GM12874 (cell line): ENCODE measurements at regions not wholly inside any gene's neighbourhood (a gene's known extent, or its start where the extent isn't known, plus 50 kb on each side); places are given as distances from the start of the nearest gene placed in this dataset.

Experiments used
- CTCF ChIP-seq: IDR thresholded peaks from 2 replicates; pipeline ENCODE4 v1.5.1; 2011; ENCODE audit warnings: low read depth, mild to moderate bottlenecking, control low read depth, low read length, moderate library complexity; ENCODE audit not compliant: insufficient read depth

- TF ChIP-seq CTCF: no peak
Observed at GRCh38 chr13:103394618-103395017, 328.4 kb upstream of the SLC10A2 start.

GRCh38 chr13:103391936-103392335 is 325.7 kb upstream of the SLC10A2 start:
- no peak for TF ChIP-seq CTCF

GRCh38 chr13:103388839-103389238 is 322.6 kb upstream of the SLC10A2 start:
- TF ChIP-seq CTCF: no peak

GRCh38 chr13:103386341-103386740 is 320.1 kb upstream of the SLC10A2 start:
- TF ChIP-seq CTCF: no peak

GRCh38 chr13:103373916-103374315 is 307.7 kb upstream of the SLC10A2 start:
- TF ChIP-seq CTCF: no peak

- no peak for TF ChIP-seq CTCF
Observed at GRCh38 chr13:103371271-103371670, 305.1 kb upstream of the SLC10A2 start.

GRCh38 chr13:103370790-103371189 is 304.6 kb upstream of the SLC10A2 start:
- no peak for TF ChIP-seq CTCF
